ENCODE measurements at regions not wholly inside any gene's neighbourhood (a gene's known extent, or its start where the extent isn't known, plus 50 kb on each side); places are given as distances from the start of the nearest gene placed in this dataset.
"Not testable (repeated sequence)": the region's sequence is repeated elsewhere in the genome, so short reads cannot be mapped to it uniquely, and the experiment has no call there.

- TF ChIP-seq CTCF (IDR thresholded peaks at IDR 0.05): peak; percentile 59
- Mint-ChIP-seq H3K4me1 (ENCODE audit: low read depth) (peaks cover 5% of the 10 kb centered on the region), H3K36me3 (ENCODE audit: low read depth) (no peaks in the 10 kb centered on the region), H3K27ac (ENCODE audit: unreplicated experiment) (no peak overlapping the region), H3K4me3 (ENCODE audit: unreplicated experiment) (no peak overlapping the region), H3K9me3 (ENCODE audit: low read depth) (no peaks in the 10 kb centered on the region), H3K27me3 (ENCODE audit: low read depth) (peaks cover 29% of the 10 kb centered on the region)
- DNase-seq (ENCODE audit: low spot score): no peak
Observed at GRCh38 chr14:21825149-21825743, 151.6 kb upstream of the OR4E1 start.

GRCh38 chr14:21822109-21822508 is 148.5 kb upstream of the OR4E1 start:
- Mint-ChIP-seq H3K4me3 (ENCODE audit: unreplicated experiment) (no peak overlapping the region), H3K36me3 (ENCODE audit: low read depth) (no peaks in the 10 kb centered on the region), H3K27ac (ENCODE audit: unreplicated experiment) (no peak overlapping the region), H3K27me3 (ENCODE audit: low read depth) (peaks cover 11% of the 10 kb centered on the region), H3K9me3 (ENCODE audit: low read depth) (peaks cover 8% of the 10 kb centered on the region), H3K4me1 (ENCODE audit: low read depth) (peaks cover 9% of the 10 kb centered on the region)
- DNase-seq (ENCODE audit: low spot score): no peak
- no peak for TF ChIP-seq CTCF (IDR thresholded peaks at IDR 0.05)

- Mint-ChIP-seq H3K4me3 (ENCODE audit: unreplicated experiment) (no peak overlapping the region), H3K27me3 (ENCODE audit: low read depth) (peaks cover 5% of the 10 kb centered on the region), H3K36me3 (ENCODE audit: low read depth) (no peaks in the 10 kb centered on the region), H3K4me1 (ENCODE audit: low read depth) (peaks cover 9% of the 10 kb centered on the region), H3K9me3 (ENCODE audit: low read depth) (peaks cover 22% of the 10 kb centered on the region), H3K27ac (ENCODE audit: unreplicated experiment) (no peak overlapping the region)
- DNase-seq (ENCODE audit: low spot score): no peak
- no peak for TF ChIP-seq CTCF (IDR thresholded peaks at IDR 0.05)
Observed at GRCh38 chr14:21820631-21821030, 147.0 kb upstream of the OR4E1 start.

GRCh38 chr14:21819891-21820290 is 146.3 kb upstream of the OR4E1 start:
- DNase-seq (ENCODE audit: low spot score); H3K4me3 Mint-ChIP-seq (ENCODE audit: unreplicated experiment); H3K4me1 Mint-ChIP-seq (ENCODE audit: low read depth); H3K36me3 Mint-ChIP-seq (ENCODE audit: low read depth); H3K27ac Mint-ChIP-seq (ENCODE audit: unreplicated experiment); H3K27me3 Mint-ChIP-seq (ENCODE audit: low read depth): not testable (repeated sequence)
- peaks cover 22% of the 10 kb centered on the region for H3K9me3 Mint-ChIP-seq (ENCODE audit: low read depth)

- not testable (repeated sequence) for H3K4me1 Mint-ChIP-seq (ENCODE audit: low read depth); H3K4me3 Mint-ChIP-seq (ENCODE audit: unreplicated experiment); H3K27me3 Mint-ChIP-seq (ENCODE audit: low read depth); DNase-seq (ENCODE audit: low spot score); H3K27ac Mint-ChIP-seq (ENCODE audit: unreplicated experiment); H3K36me3 Mint-ChIP-seq (ENCODE audit: low read depth)
- H3K9me3 Mint-ChIP-seq (ENCODE audit: low read depth): peaks cover 22% of the 10 kb centered on the region
Observed at GRCh38 chr14:21817010-21817409, 143.4 kb upstream of the OR4E1 start.

- Mint-ChIP-seq H3K27me3 (ENCODE audit: low read depth) (peaks cover 4% of the 10 kb centered on the region), H3K9me3 (ENCODE audit: low read depth) (peaks cover 5% of the 10 kb centered on the region), H3K36me3 (ENCODE audit: low read depth) (no peaks in the 10 kb centered on the region), H3K4me3 (ENCODE audit: unreplicated experiment) (no peak overlapping the region), H3K27ac (ENCODE audit: unreplicated experiment) (no peak overlapping the region), H3K4me1 (ENCODE audit: low read depth) (no peaks in the 10 kb centered on the region)
- DNase-seq (ENCODE audit: low spot score): no peak
- no peak for TF ChIP-seq CTCF (IDR thresholded peaks at IDR 0.05)
Observed at GRCh38 chr14:21807975-21808374, 134.4 kb upstream of the OR4E1 start.
